SK-N-SH (cell line): ENCODE measurements at regions not wholly inside any gene's neighbourhood (a gene's known extent, or its start where the extent isn't known, plus 50 kb on each side); places are given as distances from the start of the nearest gene placed in this dataset.

Experiments used
- CTCF ChIA-PET: fragments of 300-600, 350-600 bp; formaldehyde crosslinking; extraction: SDS; loops from one replicate; lab custom pipeline; 2021; lab: Yijun Ruan, JAX
- POLR2A ChIA-PET: fragments of 350-600 bp; sonication (Branson Sonifier 250); formaldehyde crosslinking; extraction: SDS; loops from one replicate; lab custom pipeline; 2020; ENCODE audit warnings: antibody characterized with exemption, inconsistent platforms; lab: Yijun Ruan, JAX
- DNase-seq: peaks from one replicate; pipeline ENCODE4 v3.0.0; 2012
- H2AFZ ChIP-seq: fragments of 200-600 bp; sonication (generic); 2 replicates; pipeline ENCODE4 v1.8.1; 2016; ENCODE audit warnings: antibody characterized with exemption, mild to moderate bottlenecking, low read depth
- H3F3A ChIP-seq: fragments of 200-600 bp; sonication (generic); replicated peaks from 2 replicates; pipeline ENCODE3; 2016; ENCODE audit warnings: antibody characterized with exemption, mild to moderate bottlenecking; ENCODE audit not compliant: insufficient read depth
- H3K27ac ChIP-seq, 2 experiments: fragments of 200-500 bp in 1 of 2; fragments of 200-600 bp in 1 of 2; sonication (Bioruptor generic) in 1 of 2; sonication (generic), shearing (Covaris generic) in 1 of 2; 2 replicates each; pipeline versions ENCODE4 v1.5.1 to v1.6.1; 2014 to 2016; ENCODE audit warnings: low read depth in 2 of 2, inconsistent platforms in 1 of 2, low read length in 1 of 2, mild to moderate bottlenecking in 1 of 2, mixed read lengths in 1 of 2
- H3K27me3 ChIP-seq: fragments of 200-600 bp; sonication (generic), shearing (Covaris generic); 2 replicates; pipeline ENCODE4 v1.6.1; 2016; ENCODE audit warnings: mixed run types; ENCODE audit not compliant: insufficient read depth
- H3K36me3 ChIP-seq, 2 experiments: fragments of 200-500 bp in 1 of 2; fragments of 200-600 bp in 1 of 2; sonication (Bioruptor generic) in 1 of 2; sonication (generic) in 1 of 2; replicated peaks in 1 of 2; 2 replicates each; pipeline versions ENCODE3 to v1.5.1; 2014 to 2016; ENCODE audit warnings: low read length in 1 of 2, mild to moderate bottlenecking in 1 of 2; ENCODE audit not compliant: insufficient read depth in 2 of 2, control insufficient read depth in 1 of 2
- H3K4me1 ChIP-seq, 2 experiments: fragments of 200-500 bp in 1 of 2; fragments of 200-600 bp in 1 of 2; sonication (Bioruptor generic) in 1 of 2; sonication (generic), shearing (Covaris generic) in 1 of 2; 2 replicates each; pipeline versions ENCODE4 v1.5.1 to v1.6.1; 2014 to 2016; ENCODE audit warnings: low read depth in 1 of 2, low read length in 1 of 2, mixed run types in 1 of 2; ENCODE audit not compliant: insufficient read depth in 2 of 2, control insufficient read depth in 1 of 2
- H3K4me2 ChIP-seq: fragments of 200-600 bp; sonication (generic), shearing (Covaris generic); 2 replicates; pipeline ENCODE4 v1.6.1; 2017; ENCODE audit warnings: mixed run types
- H3K4me3 ChIP-seq, 2 experiments: fragments of 200-500 bp in 1 of 2; fragments of 200-600 bp in 1 of 2; sonication (Bioruptor generic) in 1 of 2; sonication (generic), shearing (Covaris generic) in 1 of 2; 2 replicates each; pipeline versions ENCODE4 v1.5.1 to v1.8.1; 2014 to 2016; ENCODE audit warnings: low read depth in 2 of 2, inconsistent platforms in 1 of 2, low read length in 1 of 2, mild to moderate bottlenecking in 1 of 2, mixed read lengths in 1 of 2, moderate library complexity in 1 of 2
- H3K79me2 ChIP-seq: fragments of 200-600 bp; sonication (generic); 2 replicates; pipeline ENCODE4 v1.8.1; 2017; ENCODE audit warnings: mild to moderate bottlenecking; ENCODE audit not compliant: insufficient read depth
- H3K9ac ChIP-seq: fragments of 200-600 bp; sonication (generic); 2 replicates; pipeline ENCODE4 v1.6.1; 2017; ENCODE audit warnings: mixed run types
- H3K9me2 ChIP-seq: fragments of 200-600 bp; sonication (generic); 2 replicates; pipeline ENCODE4 v1.6.1; 2017; ENCODE audit warnings: mixed run types
- H3K9me3 ChIP-seq: fragments of 200-600 bp; sonication (generic); 2 replicates; pipeline ENCODE4 v1.6.1; 2017; ENCODE audit warnings: mixed run types, mild to moderate bottlenecking, moderate library complexity
- H4K20me1 ChIP-seq: fragments of 200-600 bp; sonication (generic); 2 replicates; pipeline ENCODE4 v1.6.1; 2017; ENCODE audit warnings: mild to moderate bottlenecking, mixed run types; ENCODE audit not compliant: insufficient read depth
- ELF1 ChIP-seq: IDR thresholded peaks from 2 replicates; pipeline ENCODE4 v1.4.0; 2012
- EP300 ChIP-seq, 2 experiments: IDR thresholded peaks; 2 replicates each; pipeline versions ENCODE4 v1.4.0 to v1.6.1; 2012; ENCODE audit warnings: borderline replicate concordance in 1 of 2, low read depth in 1 of 2, low read length in 1 of 2
- MAX ChIP-seq: IDR thresholded peaks from 2 replicates; pipeline ENCODE4 v1.4.0; 2012; ENCODE audit warnings: low read depth
- NRF1 ChIP-seq: IDR thresholded peaks from 2 replicates; pipeline ENCODE4 v1.6.1; 2012; ENCODE audit warnings: low read depth, mild to moderate bottlenecking, low read length
- PBX3 ChIP-seq: IDR thresholded peaks from 2 replicates; pipeline ENCODE4; 2012
- POLR2AphosphoS5 ChIP-seq: IDR thresholded peaks from 2 replicates; pipeline ENCODE4 v1.6.1; 2012; ENCODE audit warnings: low read depth, low read length
- RXRA ChIP-seq: IDR thresholded peaks from 2 replicates; pipeline ENCODE4 v1.4.0; 2012; ENCODE audit warnings: low read depth, mild to moderate bottlenecking, borderline replicate concordance
- SIN3A ChIP-seq: IDR thresholded peaks from 2 replicates; pipeline ENCODE4 v1.6.1; 2012; ENCODE audit warnings: low read depth, mild to moderate bottlenecking, low read length, moderate library complexity, borderline replicate concordance
- WGBS: methylation state at CpG from one replicate; pipeline ENCODE4 v1.1.6; 2017; ENCODE audit warnings: low lambda C conversion rate; 5-methylcytosine and 5-hydroxymethylcytosine counted together

GRCh38 chr20:36085686-36086267, 68.8 kb upstream of the EPB41L1 start:
- H3K4me1 ChIP-seq, result no peaks in the 10 kb centered on the region
- no peaks in the 10 kb centered on the region for H3K79me2 ChIP-seq
- H4K20me1 ChIP-seq, result no peaks in the 10 kb centered on the region
- peaks cover 12% of the 10 kb centered on the region; the same call in 1 of the 2 replicates for H3K27me3 ChIP-seq
- DNase-seq, result no peak
- ChIA-PET CTCF (no interaction called here), POLR2A (no interaction called here)
- H3K9me3 ChIP-seq, result no peaks in the 10 kb centered on the region
- no peak overlapping the region for H3K4me3 ChIP-seq
- no peak overlapping the region for H3K4me2 ChIP-seq
- WGBS, result 48% methylated on average over 3 of the region's 3 CpGs
- TF ChIP-seq NRF1 (no peak), RXRA (peak; percentile 48; the same call in 1 of the 2 replicates)
- no peak overlapping the region for H3K27ac ChIP-seq
- no peaks in the 10 kb centered on the region for H3K36me3 ChIP-seq
- no peaks in the 10 kb centered on the region for H3K9me2 ChIP-seq
- no peaks in the 10 kb centered on the region for H3F3A ChIP-seq
- H2AFZ ChIP-seq, result no peak overlapping the region
- no peak overlapping the region for H3K9ac ChIP-seq

- no peaks in the 10 kb centered on the region for H3K36me3 ChIP-seq
- no peaks in the 10 kb centered on the region for H3K79me2 ChIP-seq
- ChIA-PET POLR2A (no interaction called here), CTCF (no interaction called here)
- H3K4me3 ChIP-seq, result no peak overlapping the region
- H3K4me1 ChIP-seq, result no peaks in the 10 kb centered on the region; a peak in 1 of 4 replicates
- WGBS, result 37% methylated on average over 2 of the region's 2 CpGs
- H2AFZ ChIP-seq, result no peak overlapping the region
- no peak for DNase-seq
- no peaks in the 10 kb centered on the region for H3K9me2 ChIP-seq
- H3K27ac ChIP-seq, result no peak overlapping the region
- no peak overlapping the region for H3K4me2 ChIP-seq
- peaks cover 20% of the 10 kb centered on the region; the same call in 1 of the 2 replicates for H3K27me3 ChIP-seq
- no peaks in the 10 kb centered on the region for H3K9me3 ChIP-seq
- no peaks in the 10 kb centered on the region for H4K20me1 ChIP-seq
- H3F3A ChIP-seq, result no peaks in the 10 kb centered on the region
- no peak overlapping the region for H3K9ac ChIP-seq
- no peak for TF ChIP-seq MAX
- TF ChIP-seq POLR2AphosphoS5, result no peak
- TF ChIP-seq RXRA, result no peak
- TF ChIP-seq ELF1, result no peak
- no peak for TF ChIP-seq NRF1
- no peak for TF ChIP-seq PBX3
- TF ChIP-seq SIN3A, result no peak
Observed at GRCh38 chr20:36086767-36087166, 67.8 kb upstream of the EPB41L1 start.

GRCh38 chr20:36090223-36090622, 64.3 kb upstream of the EPB41L1 start:
- H3K9ac ChIP-seq, result no peak overlapping the region
- no peak overlapping the region for H3K27ac ChIP-seq
- H3K36me3 ChIP-seq, result no peaks in the 10 kb centered on the region
- H2AFZ ChIP-seq, result no peak overlapping the region
- peaks cover 0 to 4% of the 10 kb centered on the region in 2 experiments; a peak in 1 of 4 replicates for H3K4me1 ChIP-seq
- no peak overlapping the region for H3K4me3 ChIP-seq
- no peak for TF ChIP-seq EP300 (IDR thresholded peaks at IDR 0.05; ENCODE audit: borderline replicate concordance in 1 of 2, low read depth in 1 of 2, low read length in 1 of 2)
- H3K9me3 ChIP-seq, result no peaks in the 10 kb centered on the region
- CTCF ChIA-PET, result interaction anchor here (0.6 kb wide), 1 partner anchor 9 kb away, joined by 3 read pairs; no protein-coding TSS in a partner anchor
- no peak for DNase-seq
- WGBS, result 79% methylated on average over 5 of the region's 5 CpGs
- H3K9me2 ChIP-seq, result no peaks in the 10 kb centered on the region
- peaks cover 6% of the 10 kb centered on the region for H3F3A ChIP-seq
- H3K4me2 ChIP-seq, result no peak overlapping the region
- peaks cover 24% of the 10 kb centered on the region; the same call in 1 of the 2 replicates for H3K27me3 ChIP-seq
- no peaks in the 10 kb centered on the region for H3K79me2 ChIP-seq
- H4K20me1 ChIP-seq, result no peaks in the 10 kb centered on the region
- POLR2A ChIA-PET, result no interaction called here
